OCI-LY3 (cell line): ENCODE measurements at regions not wholly inside any gene's neighbourhood (a gene's known extent, or its start where the extent isn't known, plus 50 kb on each side); places are given as distances from the start of the nearest gene placed in this dataset.

ENCODE experiments used
- CTCF ChIP-seq: fragments of 200-600, 300-600 bp; sonication (generic); IDR thresholded peaks from 2 replicates; pipeline ENCODE4 v1.5.1; 2014; ENCODE audit warnings: antibody characterized with exemption, low read length, low read depth
- EZH2phosphoT487 ChIP-seq: fragments of 200-600 bp; shearing (Covaris generic); IDR thresholded peaks from 2 replicates; pipeline ENCODE4 v1.6.1; 2018; ENCODE audit warnings: antibody characterized with exemption, mixed run types, low read depth

DNA sequence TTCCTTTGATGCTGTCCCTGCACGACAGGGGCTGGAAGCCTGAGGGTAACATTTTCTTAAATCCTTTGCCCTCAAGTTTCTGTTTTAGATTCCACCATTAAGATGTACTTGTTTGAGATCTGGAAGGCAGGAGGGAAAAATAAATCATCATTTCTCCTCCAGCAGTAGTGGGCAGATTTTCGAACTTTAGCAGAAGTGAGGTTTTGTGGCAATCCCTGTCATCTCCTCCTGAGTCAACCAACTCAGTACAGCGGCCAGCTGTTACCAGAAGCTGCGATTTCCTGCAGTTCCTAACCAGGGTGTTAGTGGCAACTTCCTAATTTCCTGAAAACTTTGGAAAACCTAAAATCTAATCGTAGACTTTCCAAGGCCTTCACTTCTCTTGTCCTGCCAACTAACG lies 517.2 kb upstream of the ACVR2A start:
- TF ChIP-seq CTCF (no peak), EZH2phosphoT487 (no peak)
